Type B pancreatic cell (in vitro differentiated cells): ENCODE measurements at regions not wholly inside any gene's neighbourhood (a gene's known extent, or its start where the extent isn't known, plus 50 kb on each side); places are given as distances from the start of the nearest gene placed in this dataset.
A peak's percentile ranks its signal among the peaks of the same experiment; 100 is the strongest.

ENCODE experiments used
- DNase-seq: peaks from one replicate; pipeline ENCODE4 v3.0.0; 2021; ENCODE audit warnings: mixed read lengths; ENCODE audit not compliant: unreplicated experiment; ENCODE audit errors: extremely low spot score
- H3K27ac Mint-ChIP-seq: 2 replicates; pipeline ENCODE4 v1.8.0; 2021; ENCODE audit warnings: mild to moderate bottlenecking, mixed read lengths
- H3K27me3 Mint-ChIP-seq: 2 replicates; pipeline ENCODE4 v1.8.0; 2021; ENCODE audit warnings: mixed read lengths
- H3K36me3 Mint-ChIP-seq: 2 replicates; pipeline ENCODE4 v1.8.0; 2021; ENCODE audit warnings: mixed read lengths
- H3K4me1 Mint-ChIP-seq: one replicate; pipeline ENCODE4 v1.8.0; 2021; ENCODE audit warnings: mixed read lengths; ENCODE audit not compliant: unreplicated experiment
- H3K4me3 Mint-ChIP-seq: 2 replicates; pipeline ENCODE4 v1.8.0; 2021; ENCODE audit warnings: mild to moderate bottlenecking, mixed read lengths
- H3K9me3 Mint-ChIP-seq: 2 replicates; pipeline ENCODE4 v1.8.0; 2021; ENCODE audit warnings: mixed read lengths
- CTCF ChIP-seq: fragments of 200-600 bp; sonication (generic); conservative IDR thresholded peaks from 2 replicates; pipeline ENCODE4 v1.5.0; 2021; ENCODE audit warnings: antibody characterized with exemption, mild to moderate bottlenecking

GRCh38 chr9:107422189-107423185 lies 67.1 kb downstream of the KLF4 start:
- no peak overlapping the region for H3K4me3 Mint-ChIP-seq
- no peaks in the 10 kb centered on the region for H3K9me3 Mint-ChIP-seq
- H3K36me3 Mint-ChIP-seq = no peaks in the 10 kb centered on the region
- H3K27me3 Mint-ChIP-seq = peaks cover 2% of the 10 kb centered on the region
- peak; percentile 76 for DNase-seq
- peaks cover 9% of the 10 kb centered on the region for H3K4me1 Mint-ChIP-seq
- peak overlapping the region; percentile 65 for H3K27ac Mint-ChIP-seq
- peak; percentile 77 for TF ChIP-seq CTCF

- Mint-ChIP-seq H3K4me1 (peaks cover 9% of the 10 kb centered on the region), H3K27me3 (peaks cover 3% of the 10 kb centered on the region), H3K4me3 (no peak overlapping the region), H3K9me3 (no peaks in the 10 kb centered on the region), H3K36me3 (no peaks in the 10 kb centered on the region), H3K27ac (no peak overlapping the region)
- no peak for TF ChIP-seq CTCF
- DNase-seq = no peak
Observed at GRCh38 chr9:107410420-107410819, 79.1 kb downstream of the KLF4 start.

- no peak overlapping the region for H3K27ac Mint-ChIP-seq
- H3K4me1 Mint-ChIP-seq = peaks cover 9% of the 10 kb centered on the region
- DNase-seq = no peak
- no peak overlapping the region for H3K4me3 Mint-ChIP-seq
- H3K36me3 Mint-ChIP-seq = no peaks in the 10 kb centered on the region
- no peaks in the 10 kb centered on the region for H3K9me3 Mint-ChIP-seq
- peaks cover 3% of the 10 kb centered on the region for H3K27me3 Mint-ChIP-seq
- TF ChIP-seq CTCF = no peak
Observed at GRCh38 chr9:107409581-107410389, 79.8 kb downstream of the KLF4 start.

- no peak overlapping the region for H3K4me3 Mint-ChIP-seq
- H3K27me3 Mint-ChIP-seq = peaks cover 3% of the 10 kb centered on the region
- no peaks in the 10 kb centered on the region for H3K9me3 Mint-ChIP-seq
- no peak overlapping the region for H3K27ac Mint-ChIP-seq
- H3K36me3 Mint-ChIP-seq = no peaks in the 10 kb centered on the region
- TF ChIP-seq CTCF = no peak
- peaks cover 9% of the 10 kb centered on the region for H3K4me1 Mint-ChIP-seq
- no peak for DNase-seq
Observed at GRCh38 chr9:107407675-107408074, 81.9 kb downstream of the KLF4 start.

GRCh38 chr9:107405511-107405910 lies 84.1 kb downstream of the KLF4 start:
- Mint-ChIP-seq H3K9me3 (peaks cover 9% of the 10 kb centered on the region), H3K36me3 (no peaks in the 10 kb centered on the region), H3K4me3 (no peak overlapping the region), H3K27me3 (no peaks in the 10 kb centered on the region), H3K27ac (no peak overlapping the region), H3K4me1 (peaks cover 9% of the 10 kb centered on the region)
- DNase-seq = no peak
- TF ChIP-seq CTCF = no peak
